GM21423 (cell line): ENCODE measurements at regions not wholly inside any gene's neighbourhood (a gene's known extent, or its start where the extent isn't known, plus 50 kb on each side); places are given as distances from the start of the nearest gene placed in this dataset.
A peak's percentile ranks its signal among the peaks of the same experiment; 100 is the strongest.

Source experiments
- ATAC-seq: cut with Tn5 transposase; IDR thresholded peaks from one replicate; pipeline ENCODE4 v1.9.1; 2021; ENCODE audit warnings: mild to moderate bottlenecking, moderate library complexity; ENCODE audit not compliant: unreplicated experiment

- peak; percentile 56 for ATAC-seq
Observed at GRCh38 chr10:108902619-108903285, 1020.6 kb downstream of the XPNPEP1 start.

- no peak for ATAC-seq
Observed at GRCh38 chr10:108901781-108902618, 1021.3 kb downstream of the XPNPEP1 start.

DNA sequence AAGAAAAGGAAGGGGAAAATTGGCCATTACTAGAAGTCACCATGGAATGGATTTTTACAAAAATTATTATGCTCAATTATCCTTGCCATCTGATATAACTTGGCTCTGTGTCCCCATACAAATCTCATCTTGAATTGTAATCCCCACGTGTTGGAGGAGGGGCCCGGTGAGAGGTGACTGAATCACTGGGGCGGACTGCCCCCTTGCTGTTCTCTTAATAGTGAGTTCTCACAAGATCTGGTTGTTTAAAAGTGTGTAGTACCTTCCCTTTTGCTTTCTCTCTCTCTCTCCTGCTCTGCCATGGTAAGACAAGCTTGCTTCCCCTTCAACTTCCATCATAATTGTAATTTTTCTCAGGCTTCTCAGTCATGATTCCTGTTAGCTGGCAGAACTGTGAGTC is 1023.6 kb downstream of the XPNPEP1 start:
- ATAC-seq, result no peak

DNA sequence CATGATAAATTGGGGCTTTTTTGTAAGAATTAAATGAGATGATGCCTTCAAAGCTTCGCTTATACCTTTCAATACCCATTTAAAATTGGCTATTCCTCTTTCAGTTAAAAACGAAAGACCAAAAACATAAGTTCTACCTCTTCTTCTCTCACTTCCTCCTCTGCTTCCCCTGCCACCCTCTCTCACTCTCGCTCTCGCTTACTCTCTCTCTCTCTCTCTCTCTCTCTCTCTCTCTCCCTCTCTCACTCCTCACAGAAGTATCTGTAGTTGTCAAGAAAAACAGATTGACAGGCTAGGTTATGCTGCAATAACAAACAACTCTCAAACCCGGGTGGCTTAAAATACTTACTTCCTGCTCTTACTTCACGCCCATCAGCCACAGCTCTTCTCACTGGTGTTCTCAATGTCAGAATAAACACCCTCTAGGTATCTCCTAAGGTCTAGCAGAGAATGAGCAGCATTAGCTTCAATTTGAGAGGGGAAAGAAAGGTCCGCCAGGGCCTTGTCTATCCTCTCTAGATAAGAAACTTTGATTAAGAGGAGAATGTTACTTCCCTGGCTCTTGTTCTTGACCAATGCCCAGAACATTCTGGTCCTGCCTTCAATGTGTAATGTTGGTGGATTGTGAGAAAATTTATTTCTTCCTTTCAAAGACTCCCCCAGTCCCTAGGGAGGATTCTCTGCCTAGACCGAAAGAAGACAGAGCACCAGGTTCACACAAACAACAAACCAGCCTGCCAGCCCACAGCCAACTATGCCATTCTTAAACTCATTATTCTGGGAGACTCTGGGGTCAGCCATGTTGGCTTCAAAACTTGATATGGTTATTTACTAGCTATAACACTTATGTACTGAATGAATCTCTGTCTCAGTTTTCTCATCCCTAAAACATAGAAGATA is 1028.7 kb downstream of the XPNPEP1 start:
- ATAC-seq, result peak; percentile 80

GRCh38 chr10:108877095-108877561 is 1046.2 kb downstream of the XPNPEP1 start:
- no peak for ATAC-seq

DNA sequence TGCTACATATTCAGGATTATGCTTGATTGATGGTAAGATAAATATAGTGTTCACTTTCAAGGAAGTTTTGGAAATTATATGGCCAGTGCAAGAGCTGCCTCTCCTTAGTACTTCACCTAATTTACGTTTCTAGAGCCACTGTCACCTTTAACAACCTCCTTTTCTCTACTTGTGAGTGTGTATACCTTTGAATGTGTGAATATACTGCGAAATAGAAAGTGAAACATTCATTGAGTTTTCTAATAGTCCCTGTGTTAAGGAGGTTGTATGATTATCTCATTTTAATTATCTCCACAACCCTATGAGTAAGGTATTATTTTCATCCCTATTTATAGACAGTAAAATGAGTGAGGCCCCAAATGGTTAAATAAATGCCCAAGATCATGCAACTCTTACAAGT is 1050.5 kb downstream of the XPNPEP1 start:
- ATAC-seq, result peak; percentile 61

DNA sequence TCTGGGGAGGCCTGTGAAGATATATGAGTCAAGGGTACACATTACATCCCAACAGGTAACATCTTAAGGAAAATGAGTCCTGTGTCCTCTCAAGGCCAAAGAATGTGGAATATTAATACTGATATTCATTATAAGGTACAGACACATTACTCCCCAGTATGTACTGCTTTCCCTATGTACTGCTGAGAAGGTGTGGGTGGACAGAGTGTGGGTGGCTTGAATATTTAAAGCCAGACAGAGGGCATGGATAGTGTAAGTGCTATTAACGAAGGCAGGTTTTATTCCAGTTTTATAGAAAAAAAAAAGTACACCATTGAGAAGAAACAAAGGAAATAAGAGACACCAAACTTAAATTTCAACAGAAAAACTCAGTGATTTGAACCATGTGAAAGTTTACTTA is 1054.4 kb downstream of the XPNPEP1 start:
- ATAC-seq, result no peak

DNA sequence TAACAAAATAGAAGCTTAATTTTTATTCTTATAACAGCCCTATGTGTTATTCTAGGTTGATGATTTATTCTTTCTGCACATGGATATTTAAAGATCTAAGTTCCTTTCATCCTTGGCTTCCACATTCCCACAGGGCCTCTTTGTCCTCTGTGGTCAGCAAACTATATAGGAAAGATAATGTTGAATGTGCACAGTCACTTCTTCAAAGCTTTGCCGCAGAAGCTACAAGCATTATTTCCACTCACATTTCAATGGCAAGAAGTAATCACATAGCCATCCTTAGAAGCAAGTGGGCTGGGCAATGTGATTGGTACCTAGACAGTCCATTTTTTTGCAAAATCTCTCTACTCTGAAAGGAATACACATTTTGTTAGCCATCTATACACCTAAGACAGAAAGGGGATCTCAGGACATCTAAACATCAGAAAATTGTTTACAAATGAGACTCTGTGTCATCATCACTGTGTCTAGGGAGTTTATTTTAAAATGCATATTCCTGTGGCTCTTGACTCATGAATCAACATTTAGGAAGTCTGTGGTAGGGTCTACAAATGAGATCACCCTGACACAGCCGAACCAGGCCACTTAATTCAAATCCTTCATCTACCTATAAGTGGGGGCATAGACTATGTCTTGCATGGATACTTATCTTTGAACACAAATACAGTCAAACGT is 1060.5 kb downstream of the XPNPEP1 start:
- ATAC-seq, result no peak

DNA sequence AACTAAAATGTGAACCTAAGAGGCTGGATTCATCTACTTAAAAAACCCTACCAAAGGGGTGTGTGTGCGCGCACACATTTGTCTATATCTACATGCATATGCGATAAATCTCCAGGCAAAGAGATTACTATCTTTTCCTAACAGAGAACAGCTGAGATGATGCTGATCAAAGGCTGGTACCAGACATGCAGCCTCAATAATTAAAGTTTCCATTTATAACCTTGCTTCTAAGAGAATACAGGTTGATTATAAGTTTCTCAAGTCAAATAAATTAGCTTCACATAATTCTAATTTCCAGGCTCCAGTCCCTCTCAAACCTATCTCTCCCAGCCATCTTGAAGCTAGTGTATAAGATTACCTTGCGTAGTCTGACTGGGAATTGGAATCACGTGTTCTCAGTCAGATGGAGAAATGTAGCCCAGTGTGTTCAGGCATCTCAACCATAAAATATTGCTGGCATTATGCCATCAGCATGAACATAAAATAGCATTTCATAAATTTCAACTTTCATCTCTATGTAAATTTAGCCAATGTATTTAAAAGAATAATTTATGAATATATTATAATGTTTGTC is 1062.0 kb downstream of the XPNPEP1 start:
- ATAC-seq, result no peak

DNA sequence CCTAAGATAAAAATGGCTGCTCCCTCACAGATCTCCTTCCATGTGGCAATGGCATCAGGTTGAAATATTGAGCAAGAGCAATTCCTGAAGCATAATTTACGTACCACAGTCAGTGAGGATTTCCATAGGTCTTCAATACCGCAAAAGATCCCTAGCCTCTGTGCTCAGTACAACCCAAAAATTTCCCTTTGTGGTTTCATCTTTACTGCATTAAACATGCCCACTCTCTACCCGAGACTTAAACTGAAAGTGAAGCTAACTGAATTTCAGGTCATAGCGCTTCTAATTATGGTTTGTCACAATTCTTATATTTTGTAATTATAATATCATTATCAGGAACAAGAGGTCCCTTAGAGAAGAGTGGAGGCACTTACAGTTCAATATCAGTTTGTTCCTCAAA is 1071.1 kb downstream of the XPNPEP1 start:
- peak; percentile 68 for ATAC-seq

DNA sequence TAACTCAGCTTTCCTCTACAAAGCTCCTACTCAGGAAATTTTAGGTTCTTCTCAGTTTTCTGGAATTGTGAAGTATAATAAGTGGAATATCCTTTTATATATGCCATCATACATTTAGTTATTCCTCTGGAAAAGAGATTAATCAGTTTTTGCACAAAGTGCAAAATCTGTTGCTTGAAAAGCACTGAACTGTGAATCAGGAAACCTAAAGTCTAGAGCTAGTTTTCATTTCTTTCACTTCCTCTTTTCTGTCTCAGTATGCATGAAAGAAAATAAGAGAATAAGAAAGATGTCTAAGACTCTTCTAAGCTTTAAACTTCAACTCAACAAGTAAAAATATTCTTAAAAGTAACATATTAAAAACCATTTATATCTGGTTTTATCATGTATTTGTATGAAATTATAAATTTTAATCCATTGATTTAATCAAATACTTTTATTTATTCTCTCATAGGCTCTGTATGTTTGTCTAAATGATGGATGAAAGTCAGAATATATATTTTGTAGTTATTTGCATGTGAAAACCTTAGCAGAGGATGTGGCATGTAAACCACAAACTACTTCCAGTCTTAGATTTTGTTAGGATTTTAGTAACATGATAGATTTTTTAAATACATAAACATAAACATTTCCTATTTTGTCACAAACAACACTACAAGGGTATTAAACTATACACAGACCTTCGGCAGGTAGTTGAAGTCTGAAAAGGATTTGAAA is 1073.0 kb downstream of the XPNPEP1 start:
- ATAC-seq, result peak; percentile 86

GRCh38 chr10:108849688-108850087 is 1073.6 kb downstream of the XPNPEP1 start:
- ATAC-seq, result peak; percentile 32

GRCh38 chr10:108849186-108849585 is 1074.1 kb downstream of the XPNPEP1 start:
- no peak for ATAC-seq

DNA sequence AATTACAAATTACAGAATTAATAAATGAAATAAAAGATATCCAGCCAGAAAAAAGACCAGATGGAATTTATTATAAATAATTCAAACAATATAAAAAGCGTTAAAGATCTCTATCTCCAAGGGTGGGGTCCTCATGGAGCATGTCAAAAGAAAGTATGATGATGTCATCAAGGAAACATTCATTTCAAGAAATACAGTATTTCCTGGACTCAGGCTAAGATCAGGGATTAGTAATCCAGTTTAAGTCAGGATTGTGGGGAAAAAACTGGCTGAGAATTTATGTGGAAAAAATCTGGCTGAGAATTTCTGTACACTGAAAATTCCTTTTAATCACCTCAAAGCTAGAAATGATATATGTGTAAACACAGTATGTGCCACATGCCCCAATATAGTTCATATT is 1075.3 kb downstream of the XPNPEP1 start:
- ATAC-seq, result no peak

DNA sequence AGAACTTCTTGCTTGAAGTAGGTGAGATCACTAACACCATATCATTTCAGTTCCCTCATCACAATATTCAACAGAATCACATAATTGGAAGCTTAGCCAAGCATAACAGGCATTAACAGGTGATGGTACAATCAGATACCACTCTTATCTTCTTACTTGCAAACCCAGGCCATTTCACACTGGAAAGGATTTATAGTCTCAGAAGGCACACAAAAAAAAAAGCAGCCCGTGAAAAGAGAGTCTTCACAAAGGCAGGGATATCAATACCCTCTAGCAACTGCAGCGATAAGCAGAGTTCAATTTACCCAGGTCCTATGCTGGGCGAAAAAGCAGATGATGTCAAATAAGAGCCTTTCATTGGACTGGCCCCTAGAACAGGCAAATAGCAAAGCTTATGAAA is 1082.4 kb downstream of the XPNPEP1 start:
- no peak for ATAC-seq

DNA sequence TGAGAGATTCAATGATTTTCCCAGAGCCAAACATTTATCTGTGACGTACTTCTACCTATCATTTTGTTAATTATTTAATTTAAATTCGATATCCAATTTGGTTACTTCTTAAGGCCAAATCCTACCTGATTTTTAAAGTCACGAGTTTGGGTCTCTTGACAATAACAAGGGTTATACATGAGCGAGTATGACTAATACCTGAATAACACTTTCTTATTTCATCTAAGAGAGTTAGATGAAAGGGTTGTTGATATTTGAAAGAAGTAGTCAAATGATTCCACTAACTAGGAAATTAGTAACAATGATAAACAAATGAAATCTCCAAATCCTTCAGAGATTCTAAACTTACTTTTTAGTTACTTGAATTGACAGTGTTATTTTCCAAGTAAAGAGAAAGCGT is 1086.9 kb downstream of the XPNPEP1 start:
- no peak for ATAC-seq

- ATAC-seq, result no peak
Observed at GRCh38 chr10:108822026-108822425, 1101.3 kb downstream of the XPNPEP1 start.

DNA sequence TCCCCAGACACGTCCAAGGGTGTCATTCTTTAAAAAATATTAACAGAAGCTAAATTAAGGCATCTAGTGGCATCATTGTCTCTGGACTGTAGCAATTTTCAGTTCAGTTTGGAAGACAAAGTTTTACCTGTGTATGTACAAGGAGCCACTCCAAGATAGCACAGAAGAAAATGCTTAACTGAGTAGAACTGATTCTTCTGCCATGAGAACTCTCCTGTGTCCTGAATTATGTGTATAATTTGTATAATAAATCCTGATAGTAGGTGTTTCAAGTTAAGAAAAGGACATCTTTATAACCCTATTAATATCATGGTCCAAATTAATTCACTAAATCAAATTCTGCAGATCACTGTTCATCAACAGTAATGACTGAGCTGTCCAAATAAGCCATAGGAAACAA is 1104.0 kb downstream of the XPNPEP1 start:
- no peak for ATAC-seq

GRCh38 chr10:108817584-108817983 is 1105.7 kb downstream of the XPNPEP1 start:
- ATAC-seq, result no peak

DNA sequence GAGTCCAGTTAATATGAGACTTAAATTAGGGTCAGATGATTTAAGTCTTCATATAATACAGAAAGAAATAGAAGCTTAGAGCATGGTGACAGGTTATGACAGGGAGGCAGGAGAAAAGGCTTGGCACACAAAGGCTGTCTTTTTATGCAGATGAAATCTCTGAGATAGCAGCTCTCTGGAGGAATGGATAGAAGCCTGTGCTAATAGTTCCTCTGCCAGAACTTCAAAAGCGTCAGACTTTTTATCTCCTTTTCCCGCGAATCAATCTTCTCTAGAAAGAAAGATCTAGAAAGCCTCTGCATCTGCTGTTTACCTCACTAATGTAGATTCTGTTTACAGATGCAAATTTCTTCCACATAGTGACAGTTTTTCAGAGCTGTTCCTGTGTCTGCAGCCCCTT is 1106.2 kb downstream of the XPNPEP1 start:
- ATAC-seq, result no peak
